DOHH2 (cell line): ENCODE measurements at regions not wholly inside any gene's neighbourhood (a gene's known extent, or its start where the extent isn't known, plus 50 kb on each side); places are given as distances from the start of the nearest gene placed in this dataset.

Experiments
- EZH2phosphoT487 ChIP-seq: fragments of 200-600 bp; sonication (generic); IDR thresholded peaks from 2 replicates; pipeline ENCODE4 v1.6.1; 2017; ENCODE audit warnings: borderline replicate concordance, mild to moderate bottlenecking, antibody characterized with exemption, low read length, moderate library complexity, mixed read lengths
- TF ChIP-seq, protein P1 (sequence below): fragments of 200-600 bp; sonication (generic); IDR thresholded peaks from one replicate; pipeline ENCODE4 v1.5.1; 2014; ENCODE audit warnings: antibody characterized with exemption, mild to moderate bottlenecking, low read depth, low read length; ENCODE audit not compliant: poor library complexity, severe bottlenecking

DNA sequence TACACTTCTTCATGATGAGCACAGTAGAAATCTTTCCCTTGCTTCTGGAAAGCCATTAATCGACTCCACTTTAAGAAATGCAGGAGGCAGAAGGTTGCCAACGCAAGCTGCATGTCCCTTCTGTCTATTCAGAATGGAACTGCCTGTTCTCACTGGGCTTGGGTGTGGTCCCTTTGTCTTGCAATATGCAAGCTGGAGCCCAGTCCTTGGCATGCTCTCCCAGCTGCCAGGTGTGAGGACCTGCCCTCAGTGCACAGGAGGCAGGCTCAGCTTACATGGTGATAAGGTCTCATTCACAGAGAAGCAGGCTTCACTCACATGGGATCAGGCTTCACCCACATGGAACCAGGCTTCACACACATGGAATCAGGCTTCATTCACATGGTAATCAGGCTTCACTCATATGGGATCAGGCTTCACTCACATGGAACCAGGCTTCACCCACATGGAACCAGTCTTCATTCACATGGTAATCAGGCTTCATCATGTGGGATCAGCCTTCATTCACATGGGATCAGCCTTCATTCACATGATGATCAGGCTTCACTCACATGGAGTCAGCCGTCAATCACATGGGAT, 59.2 kb upstream of the USP47 start:
- TF ChIP-seq, protein P1, sequence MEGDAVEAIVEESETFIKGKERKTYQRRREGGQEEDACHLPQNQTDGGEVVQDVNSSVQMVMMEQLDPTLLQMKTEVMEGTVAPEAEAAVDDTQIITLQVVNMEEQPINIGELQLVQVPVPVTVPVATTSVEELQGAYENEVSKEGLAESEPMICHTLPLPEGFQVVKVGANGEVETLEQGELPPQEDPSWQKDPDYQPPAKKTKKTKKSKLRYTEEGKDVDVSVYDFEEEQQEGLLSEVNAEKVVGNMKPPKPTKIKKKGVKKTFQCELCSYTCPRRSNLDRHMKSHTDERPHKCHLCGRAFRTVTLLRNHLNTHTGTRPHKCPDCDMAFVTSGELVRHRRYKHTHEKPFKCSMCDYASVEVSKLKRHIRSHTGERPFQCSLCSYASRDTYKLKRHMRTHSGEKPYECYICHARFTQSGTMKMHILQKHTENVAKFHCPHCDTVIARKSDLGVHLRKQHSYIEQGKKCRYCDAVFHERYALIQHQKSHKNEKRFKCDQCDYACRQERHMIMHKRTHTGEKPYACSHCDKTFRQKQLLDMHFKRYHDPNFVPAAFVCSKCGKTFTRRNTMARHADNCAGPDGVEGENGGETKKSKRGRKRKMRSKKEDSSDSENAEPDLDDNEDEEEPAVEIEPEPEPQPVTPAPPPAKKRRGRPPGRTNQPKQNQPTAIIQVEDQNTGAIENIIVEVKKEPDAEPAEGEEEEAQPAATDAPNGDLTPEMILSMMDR, result no peak
- no peak for TF ChIP-seq EZH2phosphoT487
